Peyer's patch (tissue), 4 donors: ENCODE measurements at regions not wholly inside any gene's neighbourhood (a gene's known extent, or its start where the extent isn't known, plus 50 kb on each side); places are given as distances from the start of the nearest gene placed in this dataset.

Experiments
- CTCF ChIP-seq, 6 experiments: fragments of 450-650 bp in 4 of 6; fragments of 200-600 bp in 2 of 6; sonication (generic) in 1 of 6; IDR thresholded peaks; one replicate each; pipeline ENCODE4 v1.5.1; 2017 to 2019; ENCODE audit warnings: antibody characterized with exemption in 6 of 6, mild to moderate bottlenecking in 3 of 6, moderate library complexity in 1 of 6
- POLR2A ChIP-seq, 2 donors: fragments of 450-650 bp; IDR thresholded peaks; one replicate each; pipeline ENCODE4 v1.5.1; 2017; ENCODE audit warnings: antibody characterized with exemption in 2 of 2, mild to moderate bottlenecking in 2 of 2, moderate library complexity in 2 of 2

GRCh38 chr1:110786802-110787327 is 86.1 kb upstream of the CD53 start:
- TF ChIP-seq CTCF (IDR thresholded peaks at IDR 0.05) (no peak), POLR2A (IDR thresholded peaks at IDR 0.05) (no peak)
